ENCODE measurements at regions not wholly inside any gene's neighbourhood (a gene's known extent, or its start where the extent isn't known, plus 50 kb on each side); places are given as distances from the start of the nearest gene placed in this dataset.

DNA sequence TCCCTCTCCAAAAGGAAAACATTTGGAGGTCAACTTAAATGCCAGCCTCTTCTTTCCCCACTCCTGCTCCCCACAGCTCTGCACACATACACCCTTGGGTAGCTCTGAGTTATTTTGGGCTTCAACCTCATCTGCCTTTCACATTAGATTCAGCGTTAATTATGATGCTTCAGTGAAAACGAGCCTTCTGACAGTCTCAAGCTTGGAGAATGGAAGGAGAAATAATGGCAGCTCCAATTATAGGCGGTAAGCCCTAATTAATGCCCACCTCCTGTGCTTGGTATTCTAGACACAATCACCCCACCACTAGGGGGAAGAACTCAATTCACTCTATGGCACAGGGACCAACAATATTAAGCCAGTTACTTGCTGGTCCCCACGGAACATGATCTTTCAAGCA, 397.9 kb downstream of the BRINP2 start:
- Histone ChIP-seq H3K9me3 (ENCODE audit: control insufficient read depth, insufficient read depth, low read length) (no peaks in the 10 kb centered on the region), H4K20me1 (ENCODE audit: control insufficient read depth, insufficient read depth, low read depth, low read length) (no peaks in the 10 kb centered on the region), H3K4me1 (ENCODE audit: control insufficient read depth, low read length) (no peaks in the 10 kb centered on the region), H3K27ac (ENCODE audit: low read depth, low read length) (no peak overlapping the region), H3K27me3 (ENCODE audit: control insufficient read depth, low read length) (no peaks in the 10 kb centered on the region), H3K4me2 (ENCODE audit: low read length) (no peak overlapping the region), H3F3A (ENCODE audit: control insufficient read depth, insufficient read depth) (no peaks in the 10 kb centered on the region), H3K36me3 (ENCODE audit: control insufficient read depth, low read length) (no peaks in the 10 kb centered on the region), H3K79me2 (ENCODE audit: control insufficient read depth, low read length) (no peaks in the 10 kb centered on the region), H3K4me3 (ENCODE audit: low read length) (no peak overlapping the region), H3K9me2 (replicated peaks; ENCODE audit: control insufficient read depth, low read length) (no peaks in the 10 kb centered on the region)
- no peak for TF ChIP-seq EZH2phosphoT487 (IDR thresholded peaks at IDR 0.05; ENCODE audit: borderline replicate concordance, low read length)
- TF ChIP-seq CTCF (IDR thresholded peaks at IDR 0.05; ENCODE audit: low read depth, low read length, poor library complexity, severe bottlenecking), result no peak

DNA sequence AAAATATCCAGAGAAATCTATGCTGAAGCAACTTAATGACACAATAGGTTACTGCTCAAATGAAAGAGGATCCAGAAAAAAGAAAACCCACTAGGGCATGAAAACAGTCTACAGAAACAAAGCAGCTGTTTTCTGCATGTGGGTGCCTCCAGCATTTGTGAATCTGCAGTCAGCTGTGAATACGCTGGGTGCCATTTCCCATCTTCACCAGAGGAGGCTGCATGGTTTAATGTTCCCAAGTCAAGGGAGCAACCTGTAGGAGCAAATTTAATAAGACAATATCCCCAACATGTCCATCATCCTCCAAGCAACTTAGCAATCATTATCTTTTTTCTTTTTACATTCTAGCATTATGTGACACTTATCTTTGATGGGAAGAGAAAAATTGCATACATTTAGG, 396.6 kb downstream of the BRINP2 start:
- no peak for TF ChIP-seq EZH2phosphoT487 (IDR thresholded peaks at IDR 0.05; ENCODE audit: borderline replicate concordance, low read length)
- no peak for TF ChIP-seq CTCF (IDR thresholded peaks at IDR 0.05; ENCODE audit: low read depth, low read length, poor library complexity, severe bottlenecking)
- Histone ChIP-seq H3K4me2 (ENCODE audit: low read length) (no peak overlapping the region), H3K27ac (ENCODE audit: low read depth, low read length) (no peak overlapping the region), H3K4me3 (ENCODE audit: low read length) (no peak overlapping the region), H3K9me3 (ENCODE audit: control insufficient read depth, insufficient read depth, low read length) (no peaks in the 10 kb centered on the region), H3F3A (ENCODE audit: control insufficient read depth, insufficient read depth) (no peaks in the 10 kb centered on the region), H3K27me3 (ENCODE audit: control insufficient read depth, low read length) (no peaks in the 10 kb centered on the region), H3K36me3 (ENCODE audit: control insufficient read depth, low read length) (no peaks in the 10 kb centered on the region), H3K79me2 (ENCODE audit: control insufficient read depth, low read length) (no peaks in the 10 kb centered on the region), H3K4me1 (ENCODE audit: control insufficient read depth, low read length) (no peaks in the 10 kb centered on the region), H4K20me1 (ENCODE audit: control insufficient read depth, insufficient read depth, low read depth, low read length) (no peaks in the 10 kb centered on the region), H3K9me2 (replicated peaks; ENCODE audit: control insufficient read depth, low read length) (no peaks in the 10 kb centered on the region)

DNA sequence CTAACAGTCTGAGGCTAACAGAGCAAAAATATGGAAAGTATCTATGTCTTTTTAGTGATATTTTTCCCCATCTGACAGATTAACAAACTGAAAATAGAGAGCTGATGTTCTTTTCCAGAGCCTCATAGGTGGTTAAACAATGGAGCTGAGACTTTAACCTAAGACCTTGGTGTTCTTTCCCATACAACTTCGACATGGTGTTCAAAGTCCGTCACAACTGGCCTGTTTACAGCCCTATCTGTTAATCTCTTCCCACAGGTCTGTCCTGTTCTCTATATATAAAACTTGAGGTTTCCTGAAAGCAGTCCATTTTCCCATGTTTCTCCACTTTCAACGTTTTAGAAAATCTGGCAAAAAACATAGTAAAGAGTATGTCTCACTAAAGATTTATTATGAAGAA, 395.7 kb downstream of the BRINP2 start:
- Histone ChIP-seq H3K9me3 (ENCODE audit: control insufficient read depth, insufficient read depth, low read length) (no peaks in the 10 kb centered on the region), H3K27me3 (ENCODE audit: control insufficient read depth, low read length) (no peaks in the 10 kb centered on the region), H3K79me2 (ENCODE audit: control insufficient read depth, low read length) (no peaks in the 10 kb centered on the region), H3K4me1 (ENCODE audit: control insufficient read depth, low read length) (no peaks in the 10 kb centered on the region), H3K9me2 (replicated peaks; ENCODE audit: control insufficient read depth, low read length) (no peaks in the 10 kb centered on the region), H3K4me3 (ENCODE audit: low read length) (no peak overlapping the region), H3K27ac (ENCODE audit: low read depth, low read length) (no peak overlapping the region), H3K36me3 (ENCODE audit: control insufficient read depth, low read length) (no peaks in the 10 kb centered on the region), H4K20me1 (ENCODE audit: control insufficient read depth, insufficient read depth, low read depth, low read length) (no peaks in the 10 kb centered on the region), H3K4me2 (ENCODE audit: low read length) (no peak overlapping the region), H3F3A (ENCODE audit: control insufficient read depth, insufficient read depth) (no peaks in the 10 kb centered on the region)
- no peak for TF ChIP-seq CTCF (IDR thresholded peaks at IDR 0.05; ENCODE audit: low read depth, low read length, poor library complexity, severe bottlenecking)
- no peak for TF ChIP-seq EZH2phosphoT487 (IDR thresholded peaks at IDR 0.05; ENCODE audit: borderline replicate concordance, low read length)

DNA sequence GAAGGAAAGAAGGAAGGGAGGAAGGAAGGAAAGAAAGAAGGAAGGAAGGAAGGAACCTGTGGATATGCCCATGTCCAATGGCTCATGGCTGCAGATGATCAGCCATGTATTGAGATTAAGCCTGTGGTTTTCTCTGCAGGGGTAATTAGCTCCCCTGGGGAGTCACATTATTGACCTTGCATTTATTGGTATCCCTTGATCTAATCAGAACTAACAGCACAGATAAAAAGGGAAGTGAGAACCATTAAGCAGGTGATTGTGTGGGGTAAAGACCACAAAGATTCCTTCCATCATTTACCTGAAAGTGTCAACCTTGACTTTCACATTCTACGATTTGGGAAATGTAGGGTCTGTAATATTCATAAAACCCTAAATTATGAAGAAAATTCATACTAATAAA, 390.7 kb downstream of the BRINP2 start:
- Histone ChIP-seq H3K4me1 (ENCODE audit: control insufficient read depth, low read length) (no peaks in the 10 kb centered on the region), H3K27me3 (ENCODE audit: control insufficient read depth, low read length) (no peaks in the 10 kb centered on the region), H3F3A (ENCODE audit: control insufficient read depth, insufficient read depth) (no peaks in the 10 kb centered on the region), H3K9me2 (replicated peaks; ENCODE audit: control insufficient read depth, low read length) (no peaks in the 10 kb centered on the region), H3K4me2 (ENCODE audit: low read length) (no peak overlapping the region), H3K27ac (ENCODE audit: low read depth, low read length) (no peak overlapping the region), H4K20me1 (ENCODE audit: control insufficient read depth, insufficient read depth, low read depth, low read length) (no peaks in the 10 kb centered on the region), H3K9me3 (ENCODE audit: control insufficient read depth, insufficient read depth, low read length) (no peaks in the 10 kb centered on the region), H3K4me3 (ENCODE audit: low read length) (no peak overlapping the region), H3K79me2 (ENCODE audit: control insufficient read depth, low read length) (no peaks in the 10 kb centered on the region), H3K36me3 (ENCODE audit: control insufficient read depth, low read length) (no peaks in the 10 kb centered on the region)
- TF ChIP-seq EZH2phosphoT487 (IDR thresholded peaks at IDR 0.05; ENCODE audit: borderline replicate concordance, low read length) (no peak), CTCF (IDR thresholded peaks at IDR 0.05; ENCODE audit: low read depth, low read length, poor library complexity, severe bottlenecking) (no peak)

All from DOHH2 (cell line).